ENCODE measurements at regions not wholly inside any gene's neighbourhood (a gene's known extent, or its start where the extent isn't known, plus 50 kb on each side); places are given as distances from the start of the nearest gene placed in this dataset.
"Not testable (repeated sequence)": the region's sequence is repeated elsewhere in the genome, so short reads cannot be mapped to it uniquely, and the experiment has no call there.

GRCh38 chr1:87398641-87399040 is 70.0 kb downstream of the LMO4 start:
- DNase-seq, result no peak

DNA sequence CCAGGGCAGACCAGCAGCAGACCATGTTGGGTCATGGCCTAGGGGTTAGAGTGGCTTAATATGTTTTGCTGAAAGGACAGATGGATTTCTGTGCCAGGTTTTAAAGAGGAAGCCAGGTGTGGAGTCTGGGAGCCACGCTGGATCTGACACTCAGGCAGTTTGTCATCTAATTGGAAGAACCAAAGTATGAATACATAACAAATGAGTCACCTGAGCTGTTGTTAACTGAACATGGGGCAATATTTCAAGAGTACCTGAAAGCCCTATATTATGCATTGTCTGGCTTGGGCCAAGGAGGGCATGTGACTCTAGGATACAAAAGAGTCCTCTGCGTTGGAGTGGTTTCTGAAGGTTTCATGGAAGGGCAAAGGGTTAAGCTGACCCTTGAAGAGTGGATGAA is 70.6 kb downstream of the LMO4 start:
- DNase-seq, result no peak

DNA sequence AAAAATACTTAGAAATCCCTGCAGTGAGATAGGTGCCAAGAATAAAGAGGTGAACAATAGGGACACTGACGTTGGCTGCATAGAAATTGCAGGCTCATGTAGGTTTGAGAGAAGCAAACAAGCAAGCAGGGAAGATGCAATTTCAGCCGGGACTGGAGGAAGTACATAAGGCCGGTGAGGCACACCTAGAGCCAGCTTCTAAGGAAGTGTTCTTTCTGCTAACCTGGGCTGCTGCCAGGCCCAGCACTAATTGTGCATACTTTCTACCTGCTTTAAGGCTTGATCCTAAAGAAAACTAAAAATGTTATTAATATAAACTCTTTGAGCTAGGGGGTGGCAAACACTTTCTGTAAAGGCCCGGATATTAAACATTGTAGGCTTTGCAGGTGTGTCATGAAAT is 71.0 kb downstream of the LMO4 start:
- no peak for DNase-seq

GRCh38 chr1:87400813-87401212 is 72.1 kb downstream of the LMO4 start:
- no peak for DNase-seq

DNA sequence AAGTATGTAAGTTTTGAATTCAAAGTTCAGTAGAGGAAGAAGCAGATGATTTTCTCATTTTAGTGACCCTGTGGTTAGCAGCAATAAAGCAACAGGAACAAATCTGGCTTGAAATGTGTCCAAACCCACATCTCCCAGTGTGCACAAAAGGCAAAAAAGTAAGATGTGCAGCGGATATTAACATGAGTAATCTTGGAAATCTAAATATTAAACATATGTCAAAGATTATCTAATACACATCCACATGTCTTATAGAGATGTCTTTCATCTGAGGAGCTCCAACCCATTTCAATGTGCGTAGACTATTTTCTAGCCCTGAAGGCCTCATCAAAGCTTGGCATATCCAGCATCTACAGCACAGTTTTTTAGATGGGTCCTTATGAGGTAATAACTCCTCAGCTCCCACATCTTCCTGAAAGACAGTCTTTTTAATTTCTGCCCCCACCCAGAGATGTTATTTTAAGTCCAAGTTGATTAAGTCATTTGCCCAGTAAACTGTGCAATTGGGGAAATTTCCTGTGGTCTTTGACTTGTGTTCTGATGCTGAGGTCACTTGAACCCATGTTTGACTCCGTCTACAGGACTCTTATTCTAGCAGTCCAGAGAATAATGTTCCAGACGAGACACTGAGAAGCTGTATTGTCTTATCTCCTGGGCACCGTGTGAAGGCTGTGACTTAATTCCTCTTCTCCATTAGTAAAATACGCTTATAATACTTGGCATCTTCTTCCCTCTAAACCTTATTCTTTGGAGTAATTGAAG is 73.7 kb downstream of the LMO4 start:
- DNase-seq, result no peak

GRCh38 chr1:87403061-87403820 is 74.6 kb downstream of the LMO4 start:
- DNase-seq, result no peak

DNA sequence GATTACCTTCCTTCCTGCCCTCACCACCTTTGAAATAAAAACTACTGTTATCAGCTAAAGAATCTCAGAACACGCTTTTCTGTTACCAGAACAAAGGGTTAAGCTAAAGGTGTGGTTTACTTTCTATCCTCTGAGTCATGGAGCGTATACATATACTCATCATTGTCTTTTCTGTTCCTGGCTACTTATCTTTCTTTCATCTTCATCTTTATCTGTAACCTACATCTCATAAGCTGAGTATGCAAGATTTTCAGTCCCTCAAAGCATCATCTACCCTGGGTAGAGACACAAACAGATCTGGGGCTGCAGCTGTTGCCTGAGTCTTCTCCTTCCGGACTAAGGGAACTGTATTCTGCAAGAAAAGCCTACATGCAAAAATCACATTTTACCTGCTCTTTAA is 75.6 kb downstream of the LMO4 start:
- peak; percentile 15 for DNase-seq

DNA sequence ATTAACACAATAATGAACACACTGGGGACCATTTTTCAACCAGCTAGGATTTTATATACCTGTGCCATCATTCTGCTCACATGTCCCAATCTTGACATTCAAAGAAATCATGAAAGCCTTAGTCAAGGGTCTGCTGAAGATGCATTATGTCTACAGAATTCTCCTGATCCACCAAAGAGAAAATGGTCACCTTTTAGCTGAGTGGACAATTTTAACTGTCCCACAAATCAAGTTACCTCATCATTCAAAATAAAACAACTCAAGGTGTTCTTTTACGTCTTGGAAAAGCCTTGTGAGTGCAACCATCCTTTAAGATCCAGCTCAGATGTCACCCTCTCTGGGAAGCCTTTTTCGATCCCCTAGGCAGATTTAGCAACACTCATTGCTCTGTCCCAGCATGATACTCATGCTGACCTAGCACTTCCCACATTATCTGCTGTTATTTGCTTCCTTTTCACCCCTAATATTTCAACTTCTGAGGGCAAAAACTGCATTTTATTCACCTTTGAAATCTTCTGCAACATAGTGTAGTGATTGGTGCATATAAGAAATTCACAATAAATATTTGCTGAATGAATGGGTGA is 80.1 kb downstream of the LMO4 start:
- no peak for DNase-seq

DNA sequence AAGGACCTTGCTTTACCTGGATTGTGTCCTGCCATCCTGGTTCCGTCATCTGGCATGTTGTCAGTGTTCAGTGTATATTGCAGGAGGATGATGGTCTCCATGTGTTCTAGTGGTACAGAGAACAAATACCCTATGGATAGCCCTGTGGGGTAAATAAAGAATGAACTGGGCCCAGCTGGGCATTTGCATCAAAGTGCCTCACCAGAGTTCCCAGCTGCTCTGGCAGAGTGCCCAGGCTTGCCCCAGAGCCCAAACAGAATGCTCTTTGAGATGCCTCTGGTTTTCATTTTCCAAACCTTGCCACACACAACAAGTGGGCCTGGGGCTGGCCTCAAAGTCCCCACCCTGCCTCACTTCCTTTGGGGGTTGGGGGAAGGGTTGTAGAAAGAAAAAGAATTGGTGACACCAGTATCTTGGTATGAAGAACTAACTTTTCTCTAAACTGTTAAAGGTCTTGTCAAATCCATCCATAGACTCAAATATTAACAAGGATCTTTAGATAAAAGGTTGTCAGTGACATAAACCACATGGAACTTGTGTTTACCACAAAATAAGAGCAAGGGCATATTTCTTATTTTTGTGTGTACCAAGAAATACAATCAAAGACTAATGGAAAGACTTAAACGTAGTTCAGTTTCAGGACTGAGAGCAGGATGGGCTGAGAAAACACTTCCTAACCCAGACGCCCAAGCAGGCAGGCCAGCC is 82.2 kb downstream of the LMO4 start:
- no peak for DNase-seq

GRCh38 chr1:87413846-87414245 is 85.2 kb downstream of the LMO4 start:
- not testable (repeated sequence) for DNase-seq

- DNase-seq, result no peak
These were observed 89.4 kb downstream of the LMO4 start for GRCh38 chr1:87418048-87418447.

- DNase-seq, result no peak
These were observed 93.1 kb downstream of the LMO4 start for GRCh38 chr1:87421809-87422208.

GRCh38 chr1:87424541-87424940 is 95.9 kb downstream of the LMO4 start:
- no peak for DNase-seq

GRCh38 chr1:87426463-87427249 is 98.0 kb downstream of the LMO4 start:
- DNase-seq, result no peak

- no peak for DNase-seq
These were observed 99.7 kb downstream of the LMO4 start for GRCh38 chr1:87428367-87428766.

DNA sequence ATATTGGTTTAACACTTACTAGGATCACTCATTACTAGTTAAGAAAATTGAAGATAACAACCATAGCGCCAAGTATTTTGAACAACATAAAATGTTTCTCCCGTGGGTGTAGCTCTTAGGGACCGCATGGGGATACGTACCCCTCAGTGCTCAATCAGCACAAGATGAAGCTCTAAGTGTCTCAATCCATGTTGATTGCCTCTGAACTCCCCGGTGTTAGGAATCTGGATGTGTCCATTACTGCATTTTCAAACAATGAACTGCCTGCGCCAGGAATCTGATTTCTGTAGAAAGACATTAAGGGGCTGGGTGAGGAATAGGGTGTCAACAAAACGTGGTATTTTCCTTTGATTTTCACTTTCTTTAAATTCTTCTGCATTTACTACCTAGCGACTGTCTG is 100.2 kb downstream of the LMO4 start:
- DNase-seq, result no peak

GRCh38 chr1:87432685-87433084 is 104.0 kb downstream of the LMO4 start:
- DNase-seq, result no peak

- DNase-seq, result not testable (repeated sequence)
These were observed 104.4 kb downstream of the LMO4 start for GRCh38 chr1:87433101-87433500.

DNA sequence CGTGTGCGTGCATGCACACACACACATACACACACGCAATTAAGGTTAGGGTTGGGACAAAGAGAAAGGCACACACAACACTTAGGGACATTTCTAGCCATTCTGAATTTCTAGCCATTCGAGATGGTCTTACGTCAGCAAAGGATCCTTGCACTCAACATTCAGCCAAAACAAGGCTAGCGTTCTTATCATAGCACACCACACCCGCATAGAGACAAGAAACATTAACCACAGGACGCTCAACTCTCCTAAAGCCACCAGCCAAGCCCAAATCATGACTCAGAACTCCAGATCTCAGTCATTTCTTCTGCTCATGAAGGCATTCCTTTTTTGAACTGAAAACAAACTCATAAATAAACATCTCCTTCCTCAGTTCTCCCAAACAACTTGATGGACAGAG is 106.8 kb downstream of the LMO4 start:
- peak; percentile 3 for DNase-seq

DNA sequence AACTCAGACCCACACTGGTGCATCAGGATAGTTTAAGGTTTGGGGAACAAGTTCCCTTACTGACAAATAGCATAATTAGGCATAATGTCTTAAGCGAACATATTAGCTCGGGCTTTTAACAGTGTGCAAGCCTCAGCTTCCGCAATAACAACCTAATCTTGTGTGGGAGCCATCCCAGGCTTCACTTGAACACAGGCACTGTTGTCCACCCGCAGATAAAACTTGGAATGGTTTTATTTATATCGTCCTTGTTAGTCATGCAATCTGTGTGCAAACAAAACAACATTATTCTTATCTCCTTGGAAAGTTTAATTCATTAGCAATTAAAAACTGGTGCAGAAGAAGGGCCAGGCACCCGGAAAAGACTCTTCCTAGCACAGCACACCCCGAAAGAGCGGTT is 107.4 kb downstream of the LMO4 start:
- DNase-seq, result not testable (repeated sequence)

DNA sequence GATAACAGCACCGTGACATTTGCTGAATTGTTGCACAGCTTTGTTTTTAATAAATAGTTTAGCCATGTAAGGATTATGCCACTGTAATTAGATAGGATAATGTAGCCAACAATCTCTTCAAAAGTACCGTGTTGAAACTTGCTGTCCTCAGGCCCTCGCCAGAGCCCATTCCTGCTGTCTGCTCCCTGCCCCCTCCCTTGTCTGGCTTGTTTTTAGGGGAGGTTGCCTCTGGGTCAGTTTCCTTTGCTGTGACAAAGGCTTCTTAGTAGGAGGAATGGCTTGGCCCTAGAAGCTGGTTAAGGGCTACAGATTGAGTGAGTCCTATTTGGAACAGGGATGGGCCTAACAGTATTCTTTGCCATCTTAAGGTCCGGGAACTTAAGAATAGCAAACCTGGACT is 107.9 kb downstream of the LMO4 start:
- no peak for DNase-seq

DNA sequence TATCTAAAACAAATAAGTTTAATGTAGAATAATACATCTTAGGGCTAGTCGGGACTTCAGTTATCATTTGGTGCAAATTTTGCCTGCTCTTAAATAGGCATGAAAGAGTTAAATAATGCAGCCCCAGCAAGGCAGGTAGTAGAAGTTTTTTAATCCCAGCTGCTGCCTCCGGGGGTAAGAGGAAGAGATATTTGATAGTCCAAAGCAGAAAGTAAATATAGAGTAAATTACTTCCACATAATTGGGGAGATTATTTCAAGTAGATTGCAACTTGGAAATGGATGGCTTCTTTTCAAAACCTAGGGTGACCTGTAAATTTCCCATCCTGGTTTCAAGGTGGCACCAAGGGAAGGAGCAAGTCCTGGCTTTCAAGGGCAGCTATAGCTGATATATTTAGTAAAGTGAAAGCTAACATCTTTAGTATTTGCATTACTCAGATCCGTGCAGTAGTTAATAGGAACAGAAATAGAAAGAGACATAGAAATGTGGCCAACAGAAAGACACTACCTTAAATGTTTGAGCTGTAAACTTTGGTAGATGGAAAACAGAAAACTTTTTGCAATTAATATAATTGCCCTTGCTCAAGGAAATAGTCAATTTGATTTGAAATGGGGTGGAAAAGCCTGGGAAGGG is 109.1 kb downstream of the LMO4 start:
- DNase-seq, result no peak

All from stimulated activated CD4-positive, alpha-beta T cell treated with anti-CD3 and anti-CD28 coated beads, Interleukin-15, amount 100 ng/mL, for 24 hours (primary cell).